ENCODE measurements at regions not wholly inside any gene's neighbourhood (a gene's known extent, or its start where the extent isn't known, plus 50 kb on each side); places are given as distances from the start of the nearest gene placed in this dataset.

DNA sequence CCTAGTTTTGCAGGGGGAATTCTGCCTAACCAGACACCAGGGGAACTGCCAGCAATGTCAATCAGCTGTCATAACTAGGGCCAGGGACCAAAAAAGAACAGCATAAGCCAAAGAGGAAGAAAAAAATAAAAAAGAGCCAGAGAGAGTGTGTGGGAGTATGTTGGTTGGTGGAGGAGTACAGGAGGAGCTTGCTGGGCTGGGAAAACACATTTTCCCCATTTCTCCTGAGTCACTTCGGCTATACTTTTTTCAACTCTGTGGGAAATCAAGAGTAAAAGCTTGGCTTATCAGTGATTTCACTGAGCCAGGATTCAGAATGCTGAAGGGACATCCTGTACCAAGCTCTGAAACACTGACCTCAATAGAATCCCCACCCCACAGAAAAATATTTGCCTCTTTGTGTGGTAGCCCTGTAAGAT, 144.7 kb upstream of the DPH6 start (continued):
- TF ChIP-seq, protein P1, sequence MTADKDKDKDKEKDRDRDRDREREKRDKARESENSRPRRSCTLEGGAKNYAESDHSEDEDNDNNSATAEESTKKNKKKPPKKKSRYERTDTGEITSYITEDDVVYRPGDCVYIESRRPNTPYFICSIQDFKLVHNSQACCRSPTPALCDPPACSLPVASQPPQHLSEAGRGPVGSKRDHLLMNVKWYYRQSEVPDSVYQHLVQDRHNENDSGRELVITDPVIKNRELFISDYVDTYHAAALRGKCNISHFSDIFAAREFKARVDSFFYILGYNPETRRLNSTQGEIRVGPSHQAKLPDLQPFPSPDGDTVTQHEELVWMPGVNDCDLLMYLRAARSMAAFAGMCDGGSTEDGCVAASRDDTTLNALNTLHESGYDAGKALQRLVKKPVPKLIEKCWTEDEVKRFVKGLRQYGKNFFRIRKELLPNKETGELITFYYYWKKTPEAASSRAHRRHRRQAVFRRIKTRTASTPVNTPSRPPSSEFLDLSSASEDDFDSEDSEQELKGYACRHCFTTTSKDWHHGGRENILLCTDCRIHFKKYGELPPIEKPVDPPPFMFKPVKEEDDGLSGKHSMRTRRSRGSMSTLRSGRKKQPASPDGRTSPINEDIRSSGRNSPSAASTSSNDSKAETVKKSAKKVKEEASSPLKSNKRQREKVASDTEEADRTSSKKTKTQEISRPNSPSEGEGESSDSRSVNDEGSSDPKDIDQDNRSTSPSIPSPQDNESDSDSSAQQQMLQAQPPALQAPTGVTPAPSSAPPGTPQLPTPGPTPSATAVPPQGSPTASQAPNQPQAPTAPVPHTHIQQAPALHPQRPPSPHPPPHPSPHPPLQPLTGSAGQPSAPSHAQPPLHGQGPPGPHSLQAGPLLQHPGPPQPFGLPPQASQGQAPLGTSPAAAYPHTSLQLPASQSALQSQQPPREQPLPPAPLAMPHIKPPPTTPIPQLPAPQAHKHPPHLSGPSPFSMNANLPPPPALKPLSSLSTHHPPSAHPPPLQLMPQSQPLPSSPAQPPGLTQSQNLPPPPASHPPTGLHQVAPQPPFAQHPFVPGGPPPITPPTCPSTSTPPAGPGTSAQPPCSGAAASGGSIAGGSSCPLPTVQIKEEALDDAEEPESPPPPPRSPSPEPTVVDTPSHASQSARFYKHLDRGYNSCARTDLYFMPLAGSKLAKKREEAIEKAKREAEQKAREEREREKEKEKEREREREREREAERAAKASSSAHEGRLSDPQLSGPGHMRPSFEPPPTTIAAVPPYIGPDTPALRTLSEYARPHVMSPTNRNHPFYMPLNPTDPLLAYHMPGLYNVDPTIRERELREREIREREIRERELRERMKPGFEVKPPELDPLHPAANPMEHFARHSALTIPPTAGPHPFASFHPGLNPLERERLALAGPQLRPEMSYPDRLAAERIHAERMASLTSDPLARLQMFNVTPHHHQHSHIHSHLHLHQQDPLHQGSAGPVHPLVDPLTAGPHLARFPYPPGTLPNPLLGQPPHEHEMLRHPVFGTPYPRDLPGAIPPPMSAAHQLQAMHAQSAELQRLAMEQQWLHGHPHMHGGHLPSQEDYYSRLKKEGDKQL (CRISPR knock-in tag; IDR thresholded peaks at IDR 0.05; ENCODE audit: low read depth), result no peak
- TF ChIP-seq HDAC2 (CRISPR knock-in tag; IDR thresholded peaks at IDR 0.05), result no peak
- TF ChIP-seq ZNF253 (CRISPR knock-in tag; IDR thresholded peaks at IDR 0.05; ENCODE audit: borderline replicate concordance), result no peak

DNA sequence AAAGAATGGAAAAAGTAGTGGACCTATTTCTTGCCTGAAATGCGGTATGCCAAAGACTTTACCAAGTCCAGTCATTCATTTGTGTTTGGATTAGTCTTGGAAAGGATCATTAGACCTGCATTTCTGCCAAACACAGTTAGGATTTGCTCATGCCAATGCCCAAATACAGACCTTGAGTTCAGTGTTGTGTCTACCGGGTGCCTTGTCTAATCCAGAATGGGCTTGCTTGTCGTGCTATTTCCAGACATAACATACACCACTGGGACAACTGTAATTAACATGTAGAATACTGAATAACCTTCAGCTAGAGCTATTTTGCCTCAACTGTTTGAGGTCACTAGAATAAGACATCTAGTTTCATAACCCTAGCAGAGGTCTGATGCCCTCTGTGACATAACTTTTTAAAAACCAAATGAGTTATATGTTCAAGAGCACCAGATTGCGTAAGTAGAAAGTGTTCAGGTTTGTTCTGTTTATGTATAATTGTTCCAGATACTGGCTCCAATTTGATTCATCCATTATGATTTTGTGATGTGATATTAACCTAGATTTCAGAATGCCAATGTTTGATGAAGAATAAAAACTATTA, 145.3 kb upstream of the DPH6 start:
- ChIA-PET CTCF (ENCODE audit: low intra/inter-chr PET ratio, low total read pairs) (no interaction called here), POLR2A (no interaction called here)
- BruUV-seq (replicated peaks), result no TSS peak
- Histone ChIP-seq H3K9ac (ENCODE audit: insufficient read depth, low read depth, low read length) (no peak overlapping the region), H3K4me2 (ENCODE audit: low read depth, low read length) (no peak overlapping the region), H4K20me1 (ENCODE audit: insufficient read depth, low read length) (no peaks in the 10 kb centered on the region), H3K27me3 (ENCODE audit: control insufficient read depth in 1 of 2, insufficient read depth in 2 of 2, low read length in 2 of 2) (no peaks in the 10 kb centered on the region; a peak in 2 of 5 replicates), H2AFZ (ENCODE audit: low read length) (no peak overlapping the region), H3K27ac (ENCODE audit: extremely low read length, insufficient read depth, low read length) (no peak overlapping the region), H3K4me1 (ENCODE audit: insufficient read depth, low read length) (peaks cover 6% of the 10 kb centered on the region), H3K36me3 (replicated peaks in 1 of 2; ENCODE audit: control insufficient read depth in 1 of 2, insufficient read depth in 2 of 2, low read length in 2 of 2) (no peaks in the 10 kb centered on the region), H3K4me3 (replicated peaks in 1 of 3; ENCODE audit: insufficient read depth in 1 of 3, low read depth in 2 of 3, low read length in 3 of 3) (no peak overlapping the region), H3K79me2 (ENCODE audit: insufficient read depth, low read length) (no peaks in the 10 kb centered on the region), H3K9me3 (ENCODE audit: low read length) (no peaks in the 10 kb centered on the region)
- no peak for FAIRE-seq
- intact Hi-C loops (cut with micrococcal nuclease; ENCODE audit: unreplicated experiment), result no loop called here
- in situ Hi-C loops (cut with HindIII; ENCODE audit: extremely low pct_ligation_motif_present, low pct_unique_long_range_greater_than_20kb), result no loop called here
- 12% methylated on average over 4 of the region's 4 CpGs for WGBS (ENCODE audit: low lambda C conversion rate)
- DNase-seq (ENCODE audit: low spot score), result no peak
- TF ChIP-seq RBM22 (optimal IDR thresholded peaks at IDR 0.05; ENCODE audit: low read length), result no peak
- TF ChIP-seq CEBPB (IDR thresholded peaks at IDR 0.05; ENCODE audit: borderline replicate concordance, low read depth, low read length), result 0 out of 2 replicates have a peak, but pooled peaks have one; percentile 1
- no peak for ATAC-seq

Measured in HepG2 (cell line).